Ovary (tissue), 7 donors: ENCODE measurements at regions not wholly inside any gene's neighbourhood (a gene's known extent, or its start where the extent isn't known, plus 50 kb on each side); places are given as distances from the start of the nearest gene placed in this dataset.
"Not testable (repeated sequence)": the region's sequence is repeated elsewhere in the genome, so short reads cannot be mapped to it uniquely, and the experiment has no call there.

Experiments used
- DNase-seq, 5 donors: peaks; one replicate each; pipeline ENCODE4 v3.0.0-alpha.2; 2019 to 2020
- H3K27ac ChIP-seq, 2 donors: fragments of 200-600 bp; one replicate each; pipeline versions ENCODE4 v1.5.1 to v1.8.0; 2019 to 2022
- H3K27me3 ChIP-seq: fragments of 200-600 bp; one replicate; pipeline ENCODE4 v1.8.0; 2022
- H3K36me3 ChIP-seq: fragments of 200-600 bp; sonication (generic); one replicate; pipeline ENCODE4 v1.5.1; 2019
- H3K4me1 ChIP-seq: one replicate; pipeline ENCODE4 v1.8.1; 2013; ENCODE audit warnings: mild to moderate bottlenecking, moderate library complexity; ENCODE audit not compliant: insufficient read depth
- H3K4me3 ChIP-seq: fragments of 200-600 bp; sonication (generic); one replicate; pipeline ENCODE4 v1.5.1; 2017
- H3K9me3 ChIP-seq, 2 donors: fragments of 200-600 bp in 1 of 2; sonication (generic) in 1 of 2; one replicate each; pipeline versions ENCODE4 v1.5.1 to v1.8.1; 2013 to 2019; ENCODE audit warnings: mild to moderate bottlenecking in 1 of 2, moderate library complexity in 1 of 2
- CTCF ChIP-seq, 3 donors: fragments of 450-650 bp in 2 of 3; fragments of 200-600 bp in 1 of 3; IDR thresholded peaks; one replicate each; pipeline versions ENCODE4 v1.5.1 to v1.8.0; 2016 to 2022; ENCODE audit warnings: antibody characterized with exemption in 3 of 3, mild to moderate bottlenecking in 1 of 3
- EP300 ChIP-seq: sonication (generic); formaldehyde crosslinking; IDR thresholded peaks from one replicate; pipeline ENCODE4 v1.6.1; 2017; ENCODE audit warnings: antibody characterized with exemption
- POLR2A ChIP-seq: fragments of 450-650 bp; IDR thresholded peaks from one replicate; pipeline ENCODE4 v1.6.1; 2017; ENCODE audit warnings: antibody characterized with exemption, mild to moderate bottlenecking, moderate library complexity
- WGBS, 3 donors: extraction: QIAGEN DNeasy Blood & Tissue Kit in 1 of 3; methylation state at CpG; one replicate each; pipeline versions ENCODE4 v1.1.5 to v1.1.7; 2013 to 2017; 5-methylcytosine and 5-hydroxymethylcytosine counted together
- intact Hi-C, 4 donors: fragments of 100-400 bp; cut with DNase I; formaldehyde crosslinking; loops; one replicate each; pipeline versions ENCODE4 v1.11.0 to v1.15.1; 2022 to 2023
- donor health status: DM: no; HTN: no; CAD: no; lungs with moderate emphysema.
- donor health status: DM: no; HTN: no; CAD: no.
- donor health status: Bipolar disorder and iron deficiency.
- donor health status: DM: no; HTN: no; CAD: no.
- donor health status: DM: yes; HTN: yes; CAD: no.

GRCh38 chr4:27428661-27429060 lies 568.0 kb downstream of the STIM2 start:
- H3K27me3 ChIP-seq: peaks cover 4% of the 10 kb centered on the region
- H3K9me3 ChIP-seq: no peaks in the 10 kb centered on the region
- H3K27ac ChIP-seq: no peak overlapping the region
- 58 to 87% (median 82%) methylated on average over 1 of the region's 1 CpG for WGBS, 3 donors
- no peak for TF ChIP-seq EP300
- no peak for TF ChIP-seq POLR2A
- no peak for TF ChIP-seq CTCF (IDR thresholded peaks at IDR 0.05)
- H3K4me1 ChIP-seq: no peaks in the 10 kb centered on the region
- DNase-seq: no peak
- intact Hi-C loops: no loop called here
- H3K4me3 ChIP-seq: no peak overlapping the region
- no peaks in the 10 kb centered on the region for H3K36me3 ChIP-seq

GRCh38 chr4:27429364-27429871 lies 568.8 kb downstream of the STIM2 start:
- TF ChIP-seq CTCF (IDR thresholded peaks at IDR 0.05) (no peak), POLR2A (no peak), EP300 (no peak)
- Histone ChIP-seq H3K9me3 (no peaks in the 10 kb centered on the region), H3K27ac (no peak overlapping the region), H3K4me3 (no peak overlapping the region), H3K36me3 (no peaks in the 10 kb centered on the region), H3K27me3 (peaks cover 4% of the 10 kb centered on the region), H3K4me1 (no peaks in the 10 kb centered on the region)
- DNase-seq: no peak
- WGBS, 3 donors: 54 to 57% (median 55%) methylated on average over 5 of the region's 5 CpGs
- intact Hi-C loops: no loop called here

- Histone ChIP-seq H3K27me3 (no peaks in the 10 kb centered on the region), H3K4me1 (no peaks in the 10 kb centered on the region), H3K36me3 (no peaks in the 10 kb centered on the region), H3K27ac (no peak overlapping the region), H3K9me3 (no peaks in the 10 kb centered on the region), H3K4me3 (no peak overlapping the region)
- DNase-seq: no peak
- intact Hi-C loops: no loop called here
- WGBS, 3 donors: 53 to 59% (median 53%) methylated on average over 1 of the region's 1 CpG
- TF ChIP-seq EP300: no peak
- no peak for TF ChIP-seq CTCF (IDR thresholded peaks at IDR 0.05)
- TF ChIP-seq POLR2A: no peak
Measured at GRCh38 chr4:27442146-27442545, 581.5 kb downstream of the STIM2 start.

GRCh38 chr4:27442661-27443060 lies 582.0 kb downstream of the STIM2 start:
- H3K9me3 ChIP-seq, H3K27me3 ChIP-seq, H3K4me3 ChIP-seq, H3K36me3 ChIP-seq, intact Hi-C loops, DNase-seq, H3K4me1 ChIP-seq, H3K27ac ChIP-seq: not testable (repeated sequence)
- WGBS, 3 donors: 89 to 93% (median 90%) methylated on average over 4 of the region's 4 CpGs

GRCh38 chr4:27463816-27464215 lies 603.2 kb downstream of the STIM2 start:
- intact Hi-C loops: no loop called here
- Histone ChIP-seq H3K4me1 (no peaks in the 10 kb centered on the region), H3K36me3 (no peaks in the 10 kb centered on the region), H3K27me3 (no peaks in the 10 kb centered on the region), H3K9me3 (peaks cover 0 to 3% of the 10 kb centered on the region in 2 donors), H3K27ac (no peak overlapping the region), H3K4me3 (no peak overlapping the region)
- TF ChIP-seq EP300 (no peak), CTCF (IDR thresholded peaks at IDR 0.05) (no peak), POLR2A (no peak)
- WGBS, 3 donors: 93 to 98% (median 95%) methylated on average over 3 of the region's 3 CpGs
- DNase-seq: no peak
